Breast epithelium (tissue), 3 donors: ENCODE measurements at regions not wholly inside any gene's neighbourhood (a gene's known extent, or its start where the extent isn't known, plus 50 kb on each side); places are given as distances from the start of the nearest gene placed in this dataset.

ENCODE experiments used
- POLR2A ChIP-seq: fragments of 450-650 bp; IDR thresholded peaks from one replicate; pipeline ENCODE4 v1.6.1; 2016; ENCODE audit warnings: antibody characterized with exemption, mild to moderate bottlenecking, moderate library complexity
- POLR2AphosphoS5 ChIP-seq, 3 donors: sonication (generic); formaldehyde crosslinking; IDR thresholded peaks; one replicate each; pipeline ENCODE4 v1.6.1; 2017; ENCODE audit warnings: antibody characterized with exemption in 3 of 3
- TF ChIP-seq, protein P1 (sequence below), 3 donors: fragments of 450-650 bp; IDR thresholded peaks; one replicate each; pipeline ENCODE4 v1.5.1; 2016 to 2017; ENCODE audit warnings: antibody characterized with exemption in 3 of 3, mild to moderate bottlenecking in 3 of 3, moderate library complexity in 3 of 3

DNA sequence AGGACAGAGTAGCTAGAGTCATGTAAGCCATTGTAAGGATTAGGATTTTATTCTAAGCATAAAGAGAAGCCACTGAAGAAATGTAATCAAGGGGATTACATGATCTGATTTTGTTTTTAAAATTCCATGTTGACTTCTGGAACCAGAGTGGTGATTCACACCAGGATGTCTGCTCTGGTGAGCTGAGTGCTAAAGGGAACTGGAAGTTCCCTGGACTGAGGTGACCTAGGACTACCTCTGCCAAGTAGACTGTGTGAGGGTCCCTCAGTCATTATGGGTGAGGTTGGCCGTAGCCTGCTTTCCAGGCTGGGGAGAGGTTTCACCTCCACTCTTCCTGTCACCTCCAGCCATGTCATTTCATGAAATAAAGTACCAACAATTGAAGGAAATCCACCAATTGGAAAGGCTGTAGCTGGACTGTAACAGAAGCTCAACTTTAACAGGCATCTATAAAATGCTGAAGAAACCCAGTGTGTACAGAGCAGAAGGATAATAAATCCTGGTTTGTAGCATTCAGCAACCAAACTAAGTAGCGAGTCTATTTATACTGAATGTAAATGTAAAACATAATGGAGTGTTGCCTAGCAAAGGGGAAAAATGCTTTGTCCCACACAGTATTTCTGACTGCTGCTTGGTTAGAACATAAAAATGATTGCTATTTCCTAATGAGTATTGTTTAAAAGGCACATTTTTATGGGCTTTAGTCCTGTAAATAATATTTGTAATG lies 507.4 kb upstream of the PKDCC start:
- TF ChIP-seq, protein P1, sequence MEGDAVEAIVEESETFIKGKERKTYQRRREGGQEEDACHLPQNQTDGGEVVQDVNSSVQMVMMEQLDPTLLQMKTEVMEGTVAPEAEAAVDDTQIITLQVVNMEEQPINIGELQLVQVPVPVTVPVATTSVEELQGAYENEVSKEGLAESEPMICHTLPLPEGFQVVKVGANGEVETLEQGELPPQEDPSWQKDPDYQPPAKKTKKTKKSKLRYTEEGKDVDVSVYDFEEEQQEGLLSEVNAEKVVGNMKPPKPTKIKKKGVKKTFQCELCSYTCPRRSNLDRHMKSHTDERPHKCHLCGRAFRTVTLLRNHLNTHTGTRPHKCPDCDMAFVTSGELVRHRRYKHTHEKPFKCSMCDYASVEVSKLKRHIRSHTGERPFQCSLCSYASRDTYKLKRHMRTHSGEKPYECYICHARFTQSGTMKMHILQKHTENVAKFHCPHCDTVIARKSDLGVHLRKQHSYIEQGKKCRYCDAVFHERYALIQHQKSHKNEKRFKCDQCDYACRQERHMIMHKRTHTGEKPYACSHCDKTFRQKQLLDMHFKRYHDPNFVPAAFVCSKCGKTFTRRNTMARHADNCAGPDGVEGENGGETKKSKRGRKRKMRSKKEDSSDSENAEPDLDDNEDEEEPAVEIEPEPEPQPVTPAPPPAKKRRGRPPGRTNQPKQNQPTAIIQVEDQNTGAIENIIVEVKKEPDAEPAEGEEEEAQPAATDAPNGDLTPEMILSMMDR (IDR thresholded peaks at IDR 0.05): no peak
- no peak for TF ChIP-seq POLR2AphosphoS5 (IDR thresholded peaks at IDR 0.05)
- TF ChIP-seq POLR2A: no peak
